ENCODE measurements at regions not wholly inside any gene's neighbourhood (a gene's known extent, or its start where the extent isn't known, plus 50 kb on each side); places are given as distances from the start of the nearest gene placed in this dataset.

- Histone ChIP-seq H3K9me3 (no peaks in the 10 kb centered on the region), H3K4me3 (no peak overlapping the region), H3K36me3 (no peaks in the 10 kb centered on the region), H3K27ac (no peak overlapping the region), H3K27me3 (no peaks in the 10 kb centered on the region), H3K4me1 (no peaks in the 10 kb centered on the region)
- DNase-seq (ENCODE audit: low spot score), result no peak
- TF ChIP-seq CTCF (IDR thresholded peaks at IDR 0.05), result no peak
These were observed 349.9 kb upstream of the MEIS1 start for GRCh38 chr2:66084948-66085590.

GRCh38 chr2:66082581-66082980, 352.3 kb upstream of the MEIS1 start:
- no peak for DNase-seq (ENCODE audit: low spot score)
- no peak overlapping the region for H3K27ac ChIP-seq
- H3K4me3 ChIP-seq, result no peak overlapping the region
- H3K9me3 ChIP-seq, result no peaks in the 10 kb centered on the region
- no peaks in the 10 kb centered on the region for H3K4me1 ChIP-seq
- H3K36me3 ChIP-seq, result no peaks in the 10 kb centered on the region
- H3K27me3 ChIP-seq, result no peaks in the 10 kb centered on the region
- TF ChIP-seq CTCF (IDR thresholded peaks at IDR 0.05), result no peak

GRCh38 chr2:66080127-66080526, 354.8 kb upstream of the MEIS1 start:
- Histone ChIP-seq H3K4me3 (no peak overlapping the region), H3K9me3 (no peaks in the 10 kb centered on the region)
- TF ChIP-seq CTCF (IDR thresholded peaks at IDR 0.05), result no peak

GRCh38 chr2:66073172-66073571, 361.8 kb upstream of the MEIS1 start:
- Histone ChIP-seq H3K27me3 (no peaks in the 10 kb centered on the region), H3K9me3 (no peaks in the 10 kb centered on the region), H3K4me1 (no peaks in the 10 kb centered on the region), H3K27ac (no peak overlapping the region), H3K36me3 (no peaks in the 10 kb centered on the region), H3K4me3 (no peak overlapping the region)
- DNase-seq (ENCODE audit: low spot score), result no peak
- TF ChIP-seq CTCF (IDR thresholded peaks at IDR 0.05), result no peak

More at GRCh38 chr2:66080127-66080526, 354.8 kb upstream of the MEIS1 start:
- no peak for DNase-seq (ENCODE audit: low spot score)
- Histone ChIP-seq H3K27ac (no peak overlapping the region), H3K27me3 (no peaks in the 10 kb centered on the region), H3K4me1 (no peaks in the 10 kb centered on the region), H3K36me3 (no peaks in the 10 kb centered on the region)

GRCh38 chr2:66070721-66071602, 364.0 kb upstream of the MEIS1 start:
- no peak for DNase-seq (ENCODE audit: low spot score)
- Histone ChIP-seq H3K27me3 (no peaks in the 10 kb centered on the region), H3K9me3 (no peaks in the 10 kb centered on the region), H3K4me3 (no peak overlapping the region), H3K36me3 (no peaks in the 10 kb centered on the region), H3K27ac (no peak overlapping the region), H3K4me1 (no peaks in the 10 kb centered on the region)
- TF ChIP-seq CTCF (IDR thresholded peaks at IDR 0.05), result no peak

Measured in right atrium auricular region (tissue), 2 donors.